LoVo (cell line): ENCODE measurements at regions not wholly inside any gene's neighbourhood (a gene's known extent, or its start where the extent isn't known, plus 50 kb on each side); places are given as distances from the start of the nearest gene placed in this dataset.
"Not testable (repeated sequence)": the region's sequence is repeated elsewhere in the genome, so short reads cannot be mapped to it uniquely, and the experiment has no call there.

Source experiments
- DNase-seq: peaks from one replicate; pipeline ENCODE4 v3.0.0-alpha.2; 2016; ENCODE audit warnings: low spot score

DNA sequence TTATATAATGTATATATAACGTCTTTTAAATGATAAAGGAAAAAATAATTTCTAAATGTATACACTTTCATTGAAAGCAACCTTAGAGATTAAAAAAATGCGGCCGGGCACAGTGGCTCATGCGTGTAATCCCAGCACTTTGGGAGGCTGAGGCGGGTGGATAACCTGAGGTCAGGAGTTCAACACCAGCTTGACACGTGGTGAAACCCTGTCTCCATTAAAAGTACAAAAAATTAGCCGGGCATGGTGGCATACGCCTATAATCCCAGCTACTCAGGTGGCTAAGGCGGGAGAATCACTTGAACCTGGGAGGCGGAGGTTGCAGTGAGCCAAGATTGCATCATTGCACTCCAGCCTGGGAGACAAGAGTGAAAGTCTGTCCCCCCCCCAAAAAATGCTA, 303.7 kb upstream of the ZC3H15 start:
- not testable (repeated sequence) for DNase-seq

DNA sequence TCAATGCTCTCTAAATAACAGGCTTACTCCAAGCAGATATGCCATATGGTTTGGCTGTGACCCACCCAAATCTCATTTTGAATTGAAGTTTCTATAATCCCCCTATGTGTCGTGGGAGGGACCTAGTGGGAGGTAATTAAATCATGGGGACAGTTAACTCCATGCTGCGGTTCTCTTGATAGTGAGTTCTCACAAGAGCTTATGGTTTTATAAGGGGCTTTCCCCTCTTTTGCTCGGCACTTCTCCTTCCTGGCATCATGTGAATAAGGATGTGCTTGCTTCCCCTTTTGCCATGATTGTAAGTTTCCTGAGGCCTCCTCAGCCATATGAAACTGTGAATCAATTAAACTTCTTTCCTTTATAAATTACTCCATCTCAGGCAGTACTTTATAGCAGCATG, 302.7 kb upstream of the ZC3H15 start:
- no peak for DNase-seq

GRCh38 chr2:186187854-186188253, 298.2 kb upstream of the ZC3H15 start:
- DNase-seq, result no peak

DNA sequence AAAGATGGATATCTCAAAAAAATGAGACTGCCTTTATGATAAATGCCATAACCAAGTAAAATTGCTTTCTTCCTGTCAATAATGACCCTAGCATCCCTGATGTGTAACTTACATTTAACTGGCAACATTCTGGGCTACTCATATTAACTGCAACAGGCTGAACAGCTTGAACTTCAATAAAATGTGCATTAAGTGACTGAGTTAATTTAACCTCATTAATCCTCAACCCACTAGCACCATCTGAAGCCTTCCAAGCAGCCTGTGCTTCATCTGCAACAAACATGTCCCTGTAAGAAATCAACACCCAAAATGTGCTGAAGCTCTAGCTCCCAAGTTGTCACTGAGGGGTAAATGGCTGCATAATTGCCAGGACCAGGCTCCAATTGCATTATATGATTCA, 296.2 kb upstream of the ZC3H15 start:
- DNase-seq, result no peak

DNA sequence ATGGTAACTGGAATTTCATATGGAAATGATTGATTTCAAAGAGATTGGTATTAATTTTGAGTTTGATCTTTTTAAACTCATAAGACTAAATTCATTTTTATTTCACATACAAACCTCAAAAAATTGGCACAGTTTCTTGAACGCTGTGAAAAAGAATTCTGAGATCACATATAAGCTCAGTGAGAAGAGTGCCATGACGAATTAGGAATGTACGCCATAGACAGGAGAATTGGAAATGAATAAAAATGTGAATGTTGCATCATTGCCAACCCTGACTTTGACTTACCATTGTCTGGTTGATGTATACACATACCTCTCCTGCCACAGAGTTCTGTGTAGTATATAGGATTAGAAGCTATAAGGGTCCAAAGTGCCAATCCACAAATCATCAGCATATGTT, 290.4 kb upstream of the ZC3H15 start:
- DNase-seq, result no peak

GRCh38 chr2:186197955-186198354, 288.1 kb upstream of the ZC3H15 start:
- no peak for DNase-seq

DNA sequence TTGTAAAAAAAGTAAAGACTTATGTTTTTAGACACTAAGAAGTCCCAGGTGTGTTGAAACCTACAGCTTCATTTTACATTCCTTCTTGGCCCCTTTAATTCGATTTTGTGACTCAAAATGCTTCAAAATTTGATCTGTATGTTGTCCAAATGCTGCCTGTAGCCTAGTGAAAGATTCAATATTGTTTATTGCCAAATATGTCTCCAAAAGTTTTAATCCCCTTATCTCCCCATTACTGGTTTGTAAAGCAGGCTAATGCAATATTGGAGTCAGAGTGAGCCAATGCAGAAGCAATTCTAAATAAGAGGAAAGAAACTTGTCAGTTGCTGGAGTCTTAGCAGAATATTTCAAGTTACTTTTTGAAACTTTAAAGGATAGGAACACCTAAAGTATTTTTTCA, 287.0 kb upstream of the ZC3H15 start:
- no peak for DNase-seq

GRCh38 chr2:186201371-186201770, 284.7 kb upstream of the ZC3H15 start:
- DNase-seq, result no peak

DNA sequence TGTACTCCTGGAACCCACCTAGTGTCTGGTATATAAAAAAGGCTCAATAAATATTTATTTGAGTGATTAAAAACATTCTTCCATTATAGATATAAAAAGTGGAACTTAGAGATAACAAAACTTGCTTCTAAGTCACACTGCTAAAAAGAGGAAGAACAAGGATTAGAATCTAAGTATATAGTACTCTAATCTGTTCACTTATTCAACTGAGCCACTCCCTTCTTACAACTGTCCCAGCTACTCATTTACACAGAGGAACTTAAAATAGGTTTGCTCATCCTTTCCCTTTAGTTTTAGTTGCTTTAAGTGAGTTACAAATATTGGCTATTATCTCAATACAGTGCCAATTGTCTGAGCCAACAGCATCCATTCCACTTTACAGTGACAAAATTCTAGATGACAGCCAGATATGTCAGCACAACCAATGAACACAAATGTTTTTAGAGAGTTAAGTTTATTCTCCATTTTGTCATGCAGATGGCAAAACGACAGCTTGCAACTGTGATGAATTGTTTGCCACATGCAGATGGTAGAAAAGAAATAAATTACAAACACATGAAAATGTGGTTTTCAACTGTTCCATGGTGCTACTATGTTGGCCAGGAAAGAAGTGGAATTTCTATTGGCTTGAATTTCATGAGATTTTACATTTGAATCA, 280.7 kb upstream of the ZC3H15 start:
- DNase-seq, result no peak

GRCh38 chr2:186209532-186209931, 276.5 kb upstream of the ZC3H15 start:
- no peak for DNase-seq

- DNase-seq, result no peak
Measured at GRCh38 chr2:186220409-186220808, 265.7 kb upstream of the ZC3H15 start.

- no peak for DNase-seq
Measured at GRCh38 chr2:186229265-186229664, 256.8 kb upstream of the ZC3H15 start.

DNA sequence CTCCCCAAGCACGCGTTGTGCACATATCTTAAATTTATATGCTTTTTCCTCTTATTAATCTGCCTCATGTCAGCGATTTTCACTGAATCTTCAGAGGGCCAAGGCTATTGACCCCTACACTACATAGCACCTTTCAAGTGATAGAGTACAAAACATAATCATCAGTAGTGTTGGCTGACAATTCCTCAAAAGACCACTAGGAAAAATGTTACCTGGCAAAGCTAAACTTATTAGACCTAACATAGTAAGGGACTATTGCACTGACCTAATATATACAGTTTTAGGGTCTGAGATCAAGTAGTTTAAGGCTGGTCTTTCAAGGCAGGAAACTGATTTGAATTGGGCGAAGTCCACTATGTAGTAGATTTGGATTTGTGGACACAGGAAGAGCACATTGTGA, 244.2 kb upstream of the ZC3H15 start:
- DNase-seq, result no peak

DNA sequence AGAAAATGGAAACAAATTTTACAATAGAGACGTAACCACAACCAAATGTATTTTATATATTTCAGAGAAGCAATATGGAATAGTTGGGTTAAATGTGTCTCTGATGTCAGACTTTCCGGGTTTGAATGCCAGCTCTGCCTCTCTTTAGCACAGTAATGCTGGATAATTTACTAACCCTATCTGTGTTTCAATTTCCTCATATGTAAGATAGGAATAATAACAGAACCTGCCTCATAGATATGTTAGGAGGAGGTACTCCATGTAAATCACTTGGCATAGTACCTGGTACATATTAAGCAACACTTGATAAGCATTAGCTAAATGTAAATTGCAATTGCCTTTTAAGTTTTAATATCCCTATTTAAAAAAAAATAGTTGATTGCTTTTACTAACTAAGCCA, 231.3 kb upstream of the ZC3H15 start:
- DNase-seq, result no peak

DNA sequence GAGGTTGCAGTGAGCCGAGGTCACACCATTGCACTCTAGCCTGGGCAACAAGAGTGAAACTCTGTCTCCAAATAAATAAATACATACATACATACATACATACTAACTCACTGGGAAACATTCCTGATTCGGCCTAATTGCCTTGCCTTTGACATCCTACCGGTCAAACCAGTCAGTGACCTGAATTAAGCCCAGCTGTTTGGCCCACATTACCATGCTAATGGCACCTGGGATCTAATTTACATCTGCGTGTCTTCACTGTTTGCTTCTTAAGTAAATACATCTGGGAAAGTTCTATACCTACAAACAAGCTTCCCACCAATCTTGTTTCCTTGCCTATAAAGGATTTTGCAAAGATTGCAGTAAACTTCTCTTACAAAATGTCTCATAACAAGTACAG, 230.2 kb upstream of the ZC3H15 start:
- no peak for DNase-seq

DNA sequence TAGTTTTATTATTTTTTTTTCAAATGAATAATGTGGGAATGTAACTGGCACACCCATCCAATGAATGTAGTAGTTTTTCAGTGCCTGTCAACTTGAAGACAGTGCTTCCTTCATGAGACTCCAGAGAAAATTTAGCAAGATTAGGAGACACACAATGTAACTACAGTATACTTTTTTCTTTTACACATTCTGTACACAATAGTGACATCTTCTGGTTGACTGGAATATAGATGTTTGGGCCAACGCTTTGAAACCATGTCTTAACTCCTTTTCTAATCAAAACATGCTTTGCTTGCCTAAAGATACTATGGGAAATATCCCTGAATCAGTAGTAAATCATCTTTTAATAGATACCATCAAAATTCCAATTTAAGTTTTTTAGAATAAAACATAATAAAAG, 229.5 kb upstream of the ZC3H15 start:
- DNase-seq, result peak; percentile 30

DNA sequence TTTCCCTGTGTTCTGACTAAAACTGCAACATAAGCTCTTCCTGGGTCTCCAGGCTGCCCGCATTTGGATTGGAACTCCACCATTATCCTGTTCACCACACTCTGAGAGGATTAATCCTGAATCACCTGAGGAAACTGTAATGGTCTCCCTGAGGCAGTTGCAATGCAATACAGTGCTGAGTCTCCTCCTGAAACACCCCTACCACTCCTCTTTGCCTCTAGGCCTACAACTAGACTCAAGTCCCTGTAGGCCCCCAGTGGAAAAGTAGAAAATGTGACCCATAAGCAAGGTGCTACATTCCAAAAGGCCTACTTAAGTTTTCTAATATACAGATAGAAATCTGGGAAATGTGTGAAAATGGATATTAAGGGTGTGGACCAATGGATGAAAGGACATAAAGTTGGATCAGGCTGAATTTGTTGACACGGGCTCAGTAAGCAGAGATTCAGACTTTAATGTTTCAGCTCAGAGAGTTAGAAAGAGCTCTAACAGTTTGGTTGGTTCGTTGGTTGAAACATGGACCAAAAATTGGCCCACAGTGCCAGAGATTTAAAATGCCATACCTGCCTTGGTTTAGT, 222.3 kb upstream of the ZC3H15 start:
- DNase-seq, result no peak

DNA sequence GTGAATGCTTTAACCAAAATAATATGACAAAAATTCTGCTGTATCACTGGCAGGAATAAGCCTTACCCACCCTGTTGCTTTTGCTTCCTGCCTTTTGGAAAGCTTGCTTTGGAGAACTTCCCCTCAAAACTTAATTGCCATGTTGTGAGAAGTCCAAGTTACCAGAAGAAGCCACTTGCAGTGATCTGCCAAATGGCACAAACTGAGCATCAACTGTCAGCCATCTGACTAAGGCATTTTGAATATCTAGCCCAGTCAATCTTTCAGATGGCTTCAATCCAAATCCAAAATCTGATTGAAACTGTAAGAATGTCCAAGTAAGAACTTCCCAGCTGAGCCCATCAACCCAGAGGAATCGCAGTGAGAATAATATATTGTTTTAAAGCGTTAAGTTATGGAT, 216.5 kb upstream of the ZC3H15 start:
- DNase-seq, result no peak

DNA sequence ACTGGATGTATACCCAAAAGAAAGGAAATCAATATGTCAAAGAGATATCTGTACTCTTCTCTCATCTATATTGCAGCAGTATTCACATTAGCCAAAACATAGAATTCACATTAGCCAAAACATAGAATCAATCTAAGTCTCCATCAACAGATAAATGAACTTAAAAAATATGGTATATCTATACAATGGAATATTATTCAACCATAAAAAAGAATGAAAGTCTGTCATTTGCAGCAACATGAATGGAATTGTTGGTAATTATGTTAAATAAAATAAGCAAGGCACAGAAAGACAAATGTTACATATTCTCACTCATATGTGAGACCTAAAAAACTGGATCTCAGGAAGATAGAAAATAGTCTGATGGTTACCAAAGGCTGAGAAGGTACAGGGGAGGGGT, 212.1 kb upstream of the ZC3H15 start:
- DNase-seq, result no peak

DNA sequence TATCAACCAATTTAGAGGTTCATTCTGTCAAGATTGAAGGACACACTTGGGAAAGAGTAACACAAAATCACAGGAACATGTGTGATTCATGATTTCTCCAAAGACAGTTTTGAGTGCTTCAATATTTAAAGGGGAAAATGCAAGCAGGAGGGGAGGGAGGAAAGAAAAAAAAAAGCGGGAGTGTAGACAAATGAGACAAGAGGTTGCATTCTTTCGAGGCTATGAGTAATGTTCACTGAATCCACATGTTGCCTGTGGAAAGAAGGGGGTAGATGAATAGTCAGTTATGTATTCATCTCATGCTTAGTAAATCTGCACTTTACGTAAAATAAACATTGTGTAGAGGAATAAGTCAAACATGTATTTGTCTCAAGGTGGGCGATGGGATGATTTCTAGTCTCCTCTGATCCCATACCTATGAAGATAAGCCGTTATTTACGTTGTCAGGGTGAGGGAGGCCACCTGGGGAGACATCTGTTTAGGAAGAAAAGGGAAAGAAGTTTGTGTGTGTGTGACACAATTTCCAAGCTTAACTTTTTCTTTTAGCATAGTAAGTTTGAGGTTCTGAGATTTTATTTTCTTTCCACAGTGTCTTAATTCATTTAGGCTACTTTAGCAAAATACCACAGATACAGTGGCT, 211.0 kb upstream of the ZC3H15 start:
- no peak for DNase-seq

DNA sequence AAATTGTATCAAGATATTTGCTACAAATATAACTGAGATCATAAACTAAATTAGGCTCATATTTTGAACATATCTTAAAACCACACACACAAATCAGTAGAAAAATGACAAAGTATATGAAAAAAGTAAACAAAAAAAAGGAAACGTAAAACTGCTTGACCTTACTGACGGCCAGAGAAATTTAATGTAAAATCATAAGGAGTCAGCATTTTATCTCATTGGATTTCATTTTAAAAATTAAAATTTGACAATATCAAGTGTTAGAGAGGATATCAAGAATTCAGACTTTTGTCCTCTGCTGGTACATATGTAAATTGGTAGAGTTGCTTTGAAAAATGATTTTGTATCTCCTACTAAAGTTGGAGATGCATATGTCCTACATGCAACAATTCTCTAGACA, 209.2 kb upstream of the ZC3H15 start:
- no peak for DNase-seq

DNA sequence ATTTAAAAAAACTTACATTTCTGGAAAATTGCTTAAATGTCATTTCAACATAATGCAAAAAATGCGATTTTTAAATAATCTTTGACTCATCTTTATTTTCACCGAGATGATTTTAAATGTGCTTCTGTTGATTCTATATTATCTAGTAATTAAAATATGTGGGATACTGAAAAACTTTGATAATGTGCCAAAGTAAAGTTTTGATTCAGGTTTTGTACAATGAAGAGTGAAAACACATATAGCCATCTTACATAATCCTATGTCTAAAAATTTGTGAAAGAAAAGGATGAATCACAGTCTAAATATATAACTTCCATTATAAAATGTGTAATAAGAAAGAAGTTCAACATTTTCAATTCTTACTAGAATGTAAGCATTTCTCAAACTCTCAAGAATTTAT, 204.3 kb upstream of the ZC3H15 start:
- no peak for DNase-seq

- DNase-seq, result no peak
Measured at GRCh38 chr2:186294248-186294888, 191.7 kb upstream of the ZC3H15 start.
